Activated CD4-positive, alpha-beta T cell treated with anti-CD3 and anti-CD28 coated beads, Interleukin-2, Interleukin-6, amounts not matched to agents 100 ng/mL and 50 ng/mL, durations not matched to agents 16 hours and 8 hours (primary cell): ENCODE measurements at regions not wholly inside any gene's neighbourhood (a gene's known extent, or its start where the extent isn't known, plus 50 kb on each side); places are given as distances from the start of the nearest gene placed in this dataset.

Experiments used
- DNase-seq: peaks from one replicate; pipeline ENCODE4 v3.0.0-alpha.2; 2020

DNA sequence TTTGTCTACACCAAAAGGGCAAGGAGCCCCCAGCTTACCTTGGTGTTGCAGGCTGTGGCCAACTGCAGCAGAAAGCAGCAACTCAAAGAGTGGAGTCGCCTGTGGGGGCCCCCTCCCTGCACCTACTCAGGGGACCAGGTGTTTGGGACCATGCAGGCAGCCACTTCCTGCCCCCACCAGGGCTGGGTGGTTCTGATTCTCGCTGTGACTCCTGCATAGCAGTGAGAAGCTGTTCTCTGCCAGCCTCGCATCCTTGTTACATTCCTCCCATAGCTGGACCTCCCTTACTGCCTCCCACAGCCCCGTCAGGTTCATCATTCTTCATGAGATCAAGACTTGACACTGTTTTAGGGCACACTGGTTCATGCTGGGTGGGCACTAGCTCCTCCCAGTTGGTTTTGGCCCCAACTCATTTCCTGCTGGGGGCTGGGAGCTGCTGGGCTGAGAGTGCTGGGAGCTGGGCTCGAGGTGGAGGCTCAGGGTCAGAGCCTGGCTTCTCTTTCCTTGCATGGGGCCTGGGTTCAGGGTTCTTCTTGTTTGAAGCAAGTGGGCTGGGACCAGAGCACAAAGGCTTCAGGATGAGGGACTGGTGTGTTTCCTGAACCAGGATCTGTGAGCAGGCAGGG lies 146.9 kb upstream of the C1orf174 start:
- no peak for DNase-seq

DNA sequence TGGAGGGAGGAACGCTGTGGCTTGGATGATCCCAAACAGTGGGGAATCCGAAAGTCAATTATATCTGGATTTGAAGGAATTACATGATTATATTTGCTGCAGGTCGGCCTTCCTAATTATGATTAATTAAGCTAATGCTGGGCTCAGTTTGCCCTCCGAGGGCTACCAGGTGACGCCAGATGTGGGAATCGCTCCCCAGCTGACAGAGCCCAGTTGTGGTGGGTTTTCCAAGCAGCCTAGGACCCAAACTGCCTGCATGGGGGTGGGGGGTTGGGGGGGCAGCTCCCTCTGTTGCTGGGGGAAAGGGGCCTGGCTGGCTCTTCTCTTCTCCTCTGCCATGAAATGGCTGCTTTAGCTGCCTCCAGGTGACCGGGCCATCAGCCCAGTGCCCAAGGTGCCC lies 147.6 kb upstream of the C1orf174 start:
- DNase-seq, result no peak

DNA sequence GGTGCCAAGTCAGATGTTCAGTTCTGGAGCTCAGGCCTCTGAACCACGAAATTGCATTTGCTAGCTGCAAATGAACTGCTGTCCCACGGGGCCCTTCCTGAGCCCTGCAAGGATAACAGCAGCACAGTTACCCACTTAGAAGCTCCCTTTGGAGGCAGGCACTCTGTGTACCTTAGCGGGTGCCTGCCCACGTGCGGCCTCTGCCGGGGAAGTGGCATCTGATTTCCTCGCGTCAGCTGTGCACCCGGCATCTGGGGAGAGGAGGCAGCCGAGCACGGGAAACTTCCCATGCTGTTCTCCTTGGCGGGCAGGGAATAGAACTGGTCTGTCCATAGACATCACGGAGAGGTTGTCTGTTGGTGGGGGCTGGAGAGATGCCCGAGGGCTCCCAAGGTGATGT lies 148.0 kb upstream of the C1orf174 start:
- no peak for DNase-seq

DNA sequence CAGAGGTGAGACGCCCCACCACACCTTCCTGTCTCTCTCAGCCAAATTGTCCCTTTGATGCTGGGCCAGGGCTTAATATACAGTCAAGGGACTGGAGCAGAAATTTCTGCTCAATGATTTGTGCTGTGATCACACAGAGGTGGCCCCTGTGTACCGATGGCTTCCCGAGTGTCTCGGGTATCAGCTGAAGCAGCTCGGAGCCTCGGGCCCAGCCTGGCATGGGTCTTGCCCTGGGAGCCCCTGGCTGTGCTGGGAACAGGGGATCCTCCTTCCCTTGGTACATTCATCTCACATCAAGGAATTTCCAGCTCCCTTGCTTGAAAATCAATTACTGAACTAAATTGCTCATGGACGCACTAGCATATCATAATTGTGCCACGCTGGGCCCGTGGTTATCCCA lies 148.8 kb upstream of the C1orf174 start:
- no peak for DNase-seq

DNA sequence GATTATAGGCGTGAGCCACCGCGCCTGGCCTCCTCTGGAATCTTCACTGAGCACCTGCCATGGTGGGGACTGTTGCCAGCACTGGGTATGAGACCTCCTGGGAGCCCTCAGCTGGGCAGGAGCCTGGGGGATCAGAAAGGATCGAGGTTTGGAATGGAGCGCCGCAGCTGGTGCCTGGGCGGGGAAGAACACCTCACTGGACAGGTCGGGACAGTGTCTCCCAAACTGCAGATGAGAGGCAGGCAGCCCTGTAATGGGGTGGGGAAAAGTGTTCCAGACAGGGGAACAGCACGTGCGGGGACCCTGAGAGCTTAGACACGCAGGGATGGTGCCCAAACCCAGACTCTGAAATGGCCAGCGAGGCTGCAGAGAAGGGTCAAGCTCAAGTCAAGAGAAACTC lies 150.9 kb upstream of the C1orf174 start:
- DNase-seq, result no peak

DNA sequence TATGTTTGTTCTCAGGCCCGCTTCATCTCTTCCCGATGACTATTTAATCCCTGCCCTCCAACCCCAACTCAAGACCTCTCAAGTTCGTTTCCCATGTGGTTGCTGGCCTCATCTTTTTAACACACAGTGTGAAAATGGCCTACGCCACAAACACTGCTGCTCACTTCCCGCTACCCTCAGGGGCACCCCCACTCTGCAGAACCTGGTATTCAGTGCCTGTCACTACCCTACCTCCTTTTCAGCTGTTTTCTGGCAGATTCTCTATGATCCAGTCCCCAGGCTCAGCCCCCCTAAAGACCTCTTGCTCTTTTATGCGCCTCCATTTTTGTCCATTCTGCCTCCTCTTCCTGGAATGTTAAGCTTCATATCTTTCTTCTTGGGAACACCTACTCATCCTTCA lies 152.6 kb upstream of the C1orf174 start:
- DNase-seq, result no peak

DNA sequence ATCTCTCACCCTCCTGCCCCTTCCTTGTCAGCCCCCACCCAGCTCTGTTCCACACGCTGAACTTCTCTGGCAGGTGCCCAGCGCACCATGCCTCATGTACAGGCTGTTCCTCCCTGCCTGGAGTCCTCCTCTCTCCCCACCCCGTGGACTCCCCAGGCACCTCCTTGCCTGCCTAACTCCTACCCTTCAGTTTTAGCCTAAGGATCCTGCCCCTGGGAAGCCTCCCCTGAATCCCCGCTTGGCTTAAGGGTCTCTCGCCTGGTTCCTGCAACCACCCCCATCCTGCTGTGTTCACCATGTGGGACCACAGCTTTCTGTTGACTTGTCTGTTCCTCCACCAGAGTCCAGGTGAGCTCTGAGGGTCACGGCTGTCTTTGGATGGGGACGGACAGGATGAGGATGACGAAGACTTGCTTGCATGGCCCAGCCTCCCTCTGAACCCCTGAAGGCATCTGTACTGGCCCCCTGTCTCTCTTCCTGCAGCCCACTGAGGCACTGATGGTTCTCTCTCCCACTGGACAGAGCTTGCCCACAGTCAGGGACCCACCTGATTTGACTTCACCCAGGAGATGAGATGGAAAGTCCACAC lies 153.2 kb upstream of the C1orf174 start:
- DNase-seq, result no peak

DNA sequence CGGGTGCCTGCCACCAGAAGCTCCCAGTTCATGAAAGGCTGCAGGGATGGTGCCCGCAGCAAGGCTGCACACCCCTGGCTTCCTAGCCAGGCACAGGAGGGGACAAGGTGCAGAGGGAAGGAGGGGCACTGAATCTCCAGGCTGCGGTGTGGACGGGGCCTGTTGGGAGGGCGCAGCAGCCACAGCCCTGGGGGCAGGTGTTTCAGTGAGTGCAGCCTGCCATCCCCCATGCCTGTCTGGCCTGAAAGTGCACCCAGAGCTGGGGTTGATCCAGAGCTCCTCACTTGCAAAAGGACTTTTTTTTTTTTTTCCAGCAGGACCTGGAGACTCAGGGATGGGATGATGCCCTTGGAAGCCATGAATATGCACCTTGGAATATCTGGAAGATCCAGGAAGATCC lies 153.7 kb upstream of the C1orf174 start:
- no peak for DNase-seq

DNA sequence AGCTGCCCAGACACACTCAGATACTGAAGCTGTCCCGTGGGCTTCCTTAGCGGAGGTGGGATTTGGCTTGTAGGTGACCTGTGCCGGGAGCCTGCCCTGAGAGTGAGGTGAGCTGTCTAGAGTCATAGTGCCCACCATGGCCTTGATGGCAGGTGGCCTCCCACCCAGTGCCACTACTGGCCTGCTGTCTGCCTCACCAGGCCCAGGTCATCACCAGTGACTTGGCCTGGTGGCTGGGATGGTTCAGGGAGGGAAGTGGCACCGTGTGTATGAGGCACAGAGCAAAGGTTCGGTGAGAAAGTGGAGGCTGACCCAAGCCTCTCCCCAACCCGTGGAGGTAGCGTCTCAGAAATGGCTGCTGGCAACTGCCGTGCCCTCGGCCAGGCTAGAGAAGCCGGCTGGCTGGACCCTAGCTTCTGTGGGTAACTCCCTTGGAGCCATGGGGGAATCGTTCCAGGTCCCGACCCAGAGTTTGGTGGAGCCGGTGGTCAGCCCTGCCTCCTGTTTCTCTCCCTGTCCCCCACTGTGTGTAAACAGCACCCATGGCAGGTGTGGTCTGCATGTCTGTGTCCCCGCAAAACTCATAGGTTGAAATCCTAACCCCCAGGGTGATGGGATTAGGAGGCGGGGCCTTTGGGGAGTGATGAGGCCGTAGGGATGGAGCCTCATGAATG lies 155.4 kb upstream of the C1orf174 start:
- DNase-seq, result no peak

DNA sequence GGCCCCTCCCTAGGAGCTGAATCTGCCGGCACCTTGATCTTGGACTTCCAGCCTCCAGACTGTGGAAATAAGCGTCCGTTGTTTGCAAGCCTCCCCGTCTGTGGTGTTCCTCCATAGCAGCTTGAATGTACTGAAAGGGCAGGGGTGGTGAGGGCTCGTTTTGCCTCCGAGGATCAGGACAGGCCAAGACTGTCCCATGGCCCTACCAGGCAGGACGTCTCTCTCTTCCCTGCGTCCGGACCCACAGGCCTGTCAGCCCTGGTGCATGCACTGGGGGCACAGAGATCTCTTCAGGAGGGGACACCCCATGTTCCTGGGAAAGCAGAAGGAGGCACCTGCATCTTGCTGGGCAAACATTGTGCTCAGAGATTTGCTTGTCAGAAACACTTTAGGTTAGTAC lies 156.3 kb upstream of the C1orf174 start:
- DNase-seq, result no peak

DNA sequence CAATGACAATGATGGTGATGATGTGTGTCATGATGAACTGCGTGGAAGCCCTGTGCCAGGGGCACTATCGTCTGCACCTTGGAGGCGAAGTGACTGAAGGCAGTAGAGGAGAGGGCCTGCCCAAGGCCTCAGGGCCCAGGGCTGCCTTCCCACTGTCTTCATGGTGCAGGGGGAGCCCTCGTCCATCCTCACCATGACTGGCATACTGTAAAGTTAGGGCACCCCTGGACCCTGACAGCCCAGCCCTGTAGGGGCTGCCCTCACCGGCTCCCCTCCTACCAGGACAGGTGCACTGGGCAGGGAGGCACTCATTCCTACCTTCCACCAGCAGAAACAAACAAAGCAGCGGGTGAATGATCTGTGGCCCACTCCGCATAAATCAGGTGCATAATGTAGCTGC lies 156.9 kb upstream of the C1orf174 start:
- DNase-seq, result no peak

DNA sequence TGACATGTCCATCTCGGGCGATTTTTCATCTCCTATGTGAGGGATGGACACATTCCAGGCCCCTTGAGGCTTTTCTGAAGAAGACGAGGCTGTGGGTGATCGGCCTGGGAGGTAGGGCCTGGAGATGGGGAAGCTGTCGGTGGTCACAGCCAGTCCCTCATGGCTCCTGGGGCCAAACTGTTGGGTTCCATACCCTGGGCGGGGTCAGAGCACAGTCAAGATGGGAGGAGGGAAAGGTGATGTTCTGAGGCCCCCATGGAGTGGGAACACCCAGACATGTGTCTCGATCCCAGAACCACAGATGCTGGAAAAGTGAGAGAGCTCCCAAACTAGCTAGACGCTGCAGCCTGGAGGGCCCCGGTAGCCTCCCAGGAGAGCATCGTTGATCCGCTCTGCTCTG lies 157.5 kb upstream of the C1orf174 start:
- no peak for DNase-seq

DNA sequence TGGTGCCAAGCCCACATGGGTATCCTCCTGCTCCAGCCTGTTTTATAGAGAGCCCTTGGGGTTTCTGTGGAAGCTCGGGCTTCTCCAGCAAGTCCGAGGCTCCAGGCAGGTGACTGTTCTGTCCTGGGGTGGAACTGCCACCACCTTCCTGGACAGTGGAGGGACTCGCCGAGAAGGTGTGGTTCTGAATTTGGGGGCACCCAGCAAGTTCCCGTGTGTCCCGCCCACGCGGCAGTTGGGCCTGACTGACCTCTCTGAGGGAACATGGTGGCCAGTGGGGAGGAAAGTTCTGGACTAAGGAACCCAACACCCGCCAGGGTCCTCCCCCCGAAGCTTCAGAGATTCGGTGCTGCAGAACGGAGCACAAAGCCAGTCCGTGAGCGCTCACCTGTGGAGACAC lies 158.1 kb upstream of the C1orf174 start:
- DNase-seq, result no peak

DNA sequence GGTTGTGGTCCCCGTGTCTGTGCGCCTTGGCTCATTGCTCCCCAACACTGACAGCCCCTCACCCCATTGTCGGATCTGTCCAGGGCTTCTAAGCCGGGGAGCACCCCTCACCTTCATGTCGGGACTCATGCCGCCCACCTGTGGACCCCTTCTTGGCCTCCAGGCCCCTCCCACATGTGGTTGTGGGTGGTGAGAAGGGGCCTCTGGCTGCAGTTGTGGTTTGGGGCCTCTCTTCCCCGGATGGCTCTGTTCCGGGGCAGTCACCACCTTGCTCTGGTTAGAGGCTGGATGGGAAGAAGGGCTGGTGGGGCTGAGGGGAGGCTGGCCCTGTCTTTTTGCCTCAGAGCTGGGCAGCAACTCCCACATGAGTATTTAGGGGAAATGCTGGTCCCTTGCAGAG lies 158.6 kb upstream of the C1orf174 start:
- no peak for DNase-seq

DNA sequence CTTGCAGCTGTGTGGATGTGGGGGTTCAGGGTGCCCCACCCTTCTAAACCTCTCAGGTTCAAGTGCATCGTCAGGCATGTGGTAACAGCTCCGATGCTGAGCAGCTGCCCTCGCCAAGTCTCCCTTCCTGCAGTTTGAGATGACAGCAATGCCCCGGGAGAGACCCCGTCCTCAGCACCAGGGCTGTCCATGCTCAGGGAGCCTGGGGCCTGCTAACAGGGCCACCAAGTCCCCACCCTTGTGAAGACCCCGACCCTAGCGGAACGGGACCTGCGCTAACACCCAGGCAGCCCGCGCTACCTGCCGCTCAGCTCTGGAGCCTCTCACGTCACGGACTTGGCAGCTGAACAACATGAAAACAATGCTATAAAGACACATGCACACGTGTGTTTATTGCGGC lies 159.2 kb upstream of the C1orf174 start:
- DNase-seq, result no peak

DNA sequence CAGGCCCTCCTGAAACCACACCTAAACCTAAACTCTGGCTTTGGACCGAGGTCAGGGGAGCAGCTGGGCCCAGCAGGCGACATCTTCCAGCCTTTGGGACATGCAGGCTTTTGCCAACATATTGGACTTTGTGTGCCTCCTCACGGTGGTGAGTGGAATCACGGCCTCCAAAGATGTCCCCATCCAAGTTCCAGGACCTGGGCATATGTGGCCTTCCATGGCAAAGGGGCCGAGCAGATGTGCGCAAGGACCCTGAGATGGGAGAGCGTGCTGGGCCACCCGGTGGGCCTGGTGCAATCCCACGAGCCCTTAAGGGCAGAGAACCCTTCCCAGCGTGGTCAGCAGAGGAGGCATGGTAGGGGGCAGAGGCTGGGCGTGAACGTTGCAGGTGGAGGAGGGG lies 160.8 kb upstream of the C1orf174 start:
- no peak for DNase-seq

DNA sequence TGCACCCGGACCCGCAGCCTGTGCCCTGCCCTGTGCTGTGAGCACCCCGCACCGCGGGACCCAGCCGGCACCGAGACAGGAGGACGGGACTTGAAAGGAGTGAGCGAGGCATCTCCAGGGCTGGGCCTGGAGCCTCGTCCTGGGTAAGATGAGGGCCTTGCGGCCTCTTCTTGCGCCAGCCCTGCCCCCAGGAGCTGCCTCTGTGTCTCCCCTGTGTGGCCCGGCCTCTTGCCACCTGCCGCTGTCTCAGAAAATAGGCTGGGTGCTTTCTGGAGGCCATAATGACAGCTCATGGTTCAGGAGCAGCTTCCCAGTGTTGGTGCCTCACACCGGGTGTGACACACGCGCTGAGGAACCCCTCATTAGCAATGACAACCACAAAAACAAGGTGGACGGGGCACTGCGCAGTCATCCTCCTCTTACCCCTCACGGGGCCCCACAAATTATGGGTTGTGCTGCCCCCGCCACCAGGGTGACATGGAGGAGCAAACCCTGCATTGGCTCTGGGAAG lies 161.5 kb upstream of the C1orf174 start:
- no peak for DNase-seq

DNA sequence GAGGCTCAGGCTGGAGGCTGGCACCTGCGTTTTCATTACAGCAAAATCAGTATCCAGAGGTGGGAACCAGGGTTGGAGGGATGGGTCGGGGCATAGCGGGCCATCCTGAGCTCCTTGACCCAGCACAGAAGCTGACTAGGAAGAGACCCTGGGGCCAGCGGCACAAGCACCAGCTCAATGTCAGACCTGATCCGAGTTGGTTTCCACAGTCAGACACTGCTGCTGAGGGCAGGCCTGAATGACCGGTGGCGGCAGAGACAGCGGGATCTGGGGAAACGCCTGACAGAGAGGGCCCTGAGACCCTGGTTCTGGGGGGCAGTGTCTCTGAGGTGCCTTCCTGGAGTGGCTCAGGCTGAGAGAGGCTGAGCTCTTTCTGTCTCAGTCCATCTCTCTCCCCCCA lies 162.0 kb upstream of the C1orf174 start:
- DNase-seq, result no peak

DNA sequence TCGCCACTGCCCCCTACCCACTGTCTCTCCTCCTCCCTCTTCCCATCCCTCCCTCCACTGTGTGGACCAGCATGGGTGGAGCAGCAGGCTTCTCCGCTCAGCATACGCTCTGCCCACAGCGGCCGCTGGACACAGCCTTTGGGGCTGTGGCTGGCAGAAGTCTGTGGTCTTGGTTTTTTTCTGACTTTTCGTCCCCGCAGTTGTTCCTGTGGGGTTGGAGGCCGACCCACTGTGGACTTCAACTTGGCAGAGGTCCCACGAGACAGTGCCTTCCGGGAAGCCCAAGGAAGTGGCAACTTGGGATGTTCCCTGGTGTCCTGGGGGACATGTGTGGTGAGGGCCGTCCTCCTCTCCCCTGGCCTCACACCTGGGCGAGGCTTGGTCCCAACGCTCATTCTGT lies 162.5 kb upstream of the C1orf174 start:
- no peak for DNase-seq

DNA sequence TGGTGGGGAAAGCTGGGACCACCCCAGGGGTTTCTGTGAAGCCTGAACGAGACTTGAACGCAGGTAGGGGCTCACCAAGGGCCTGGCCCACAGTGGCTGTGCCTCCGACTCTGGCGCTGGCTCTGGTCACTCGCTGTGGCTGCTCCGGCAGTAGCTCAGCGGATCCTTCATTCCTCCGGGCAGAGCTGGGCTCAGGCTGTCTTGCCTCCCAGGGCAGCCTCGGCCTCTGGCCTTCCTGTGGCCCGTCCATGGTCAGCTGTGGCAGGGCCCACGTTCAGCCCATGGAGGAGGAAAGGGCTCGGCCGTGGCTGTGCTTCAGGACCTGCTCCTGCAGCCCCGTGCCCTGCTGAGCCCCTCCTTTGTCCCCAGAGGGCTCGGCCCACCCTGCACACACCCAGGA lies 162.9 kb upstream of the C1orf174 start:
- DNase-seq, result no peak

DNA sequence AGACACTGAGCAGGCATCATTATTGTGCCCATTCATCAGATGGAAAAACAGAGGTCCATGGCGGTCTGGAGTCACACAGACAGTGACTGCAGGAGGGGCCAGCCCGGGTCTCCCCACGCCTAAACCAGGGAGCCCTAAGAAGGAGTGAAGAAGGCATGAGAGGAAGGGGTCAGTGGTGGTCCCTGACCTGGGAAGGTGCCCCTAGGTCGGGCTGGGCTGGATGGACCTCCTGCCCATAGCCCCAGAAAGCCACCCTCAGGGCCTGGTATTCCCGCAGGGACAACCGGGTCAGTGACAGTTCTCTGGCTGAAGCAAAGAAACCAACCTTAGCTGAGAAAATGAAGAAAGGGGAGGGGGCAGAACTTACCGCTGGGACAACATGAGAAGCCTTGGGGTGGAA lies 163.4 kb upstream of the C1orf174 start:
- no peak for DNase-seq

DNA sequence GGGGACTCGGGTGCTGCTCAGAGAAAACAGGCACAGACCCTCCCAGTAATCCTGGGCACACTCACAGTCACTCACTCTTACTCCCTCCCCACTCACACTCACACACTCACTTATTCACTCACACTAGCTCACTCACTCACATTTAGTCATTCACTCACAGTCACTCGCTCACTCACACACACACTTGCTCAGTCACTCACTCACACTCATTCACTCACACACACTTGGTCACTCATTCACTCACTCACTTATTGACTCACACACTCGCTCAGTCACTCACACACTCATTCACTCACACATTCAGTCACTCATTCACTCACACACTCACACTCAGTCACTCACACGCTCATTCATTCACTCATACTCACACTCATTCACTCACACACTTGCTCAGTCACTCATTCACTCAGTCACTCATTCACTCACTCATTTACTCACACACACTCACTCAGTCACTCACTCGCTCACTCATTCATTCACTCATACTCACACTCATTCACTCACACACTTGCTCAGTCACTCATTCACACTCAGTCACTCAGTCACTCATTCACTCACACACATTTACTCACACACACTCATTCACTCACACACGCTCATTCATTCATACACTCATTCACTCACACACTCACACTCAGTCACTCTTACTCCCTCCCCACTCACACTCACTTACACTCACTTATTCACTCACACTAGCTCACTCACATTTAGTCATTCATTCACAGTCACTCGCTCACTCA lies 164.2 kb upstream of the C1orf174 start:
- no peak for DNase-seq

DNA sequence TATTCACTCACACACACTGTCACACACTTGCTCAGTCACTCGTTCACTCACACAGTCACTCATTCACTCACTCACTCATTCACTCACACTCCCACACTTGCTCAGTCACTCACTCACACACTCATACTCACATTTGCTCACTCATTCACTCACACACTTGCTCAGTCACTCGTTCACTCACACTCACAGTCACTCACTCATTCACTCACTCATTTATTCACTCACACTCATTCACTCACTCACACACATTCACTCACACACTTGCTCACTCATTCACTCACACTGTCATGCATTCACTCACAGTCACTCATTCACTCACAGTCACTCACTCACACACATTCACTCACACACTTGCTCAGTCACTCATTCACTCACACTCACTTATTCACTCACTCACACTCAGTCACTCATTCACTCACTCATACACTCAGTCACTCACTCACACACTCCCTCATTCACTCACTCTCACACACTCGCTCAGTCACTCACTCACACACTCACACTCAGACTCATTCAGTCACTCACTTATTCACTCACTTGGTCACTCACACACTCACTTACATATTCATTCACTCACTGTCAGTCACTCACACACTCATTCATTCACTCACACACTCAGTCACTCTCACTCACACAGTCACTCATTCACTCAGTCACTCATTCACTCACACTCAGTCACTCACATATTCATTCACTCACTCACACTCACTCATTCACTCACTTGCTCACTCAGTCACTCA lies 167.0 kb upstream of the C1orf174 start:
- DNase-seq, result no peak
